Spinal cord (tissue), 9 donors: ENCODE measurements at regions not wholly inside any gene's neighbourhood (a gene's known extent, or its start where the extent isn't known, plus 50 kb on each side); places are given as distances from the start of the nearest gene placed in this dataset.

Experiments used
- DNase-seq, 6 donors: peaks; one replicate each; pipeline versions ENCODE4 v3.0.0 to v3.0.0-alpha.2; 2013 to 2015; ENCODE audit warnings: low spot score in 6 of 6, low read depth in 4 of 6
- H3K27ac ChIP-seq: one replicate; pipeline ENCODE4 v1.5.1; 2013; ENCODE audit warnings: low read depth, low read length, control low read depth
- H3K27me3 ChIP-seq: one replicate; pipeline ENCODE4 v1.6.1; 2013; ENCODE audit warnings: low read length; ENCODE audit not compliant: control insufficient read depth, insufficient read depth
- H3K36me3 ChIP-seq: one replicate; pipeline ENCODE4 v1.6.1; 2013; ENCODE audit warnings: low read length; ENCODE audit not compliant: control insufficient read depth, insufficient read depth
- H3K4me1 ChIP-seq: one replicate; pipeline ENCODE4 v1.6.1; 2013; ENCODE audit warnings: low read length; ENCODE audit not compliant: control insufficient read depth, insufficient read depth
- H3K4me3 ChIP-seq: one replicate; pipeline ENCODE4 v1.5.1; 2013; ENCODE audit warnings: low read depth, low read length, control low read depth
- H3K9me3 ChIP-seq: one replicate; pipeline ENCODE4 v1.6.1; 2013; ENCODE audit warnings: low read length; ENCODE audit not compliant: control insufficient read depth, insufficient read depth
- WGBS: methylation state at CpG from one replicate; pipeline ENCODE4 v1.1.5; 2013; ENCODE audit warnings: missing lambda C conversion rate; ENCODE audit not compliant: insufficient coverage; 5-methylcytosine and 5-hydroxymethylcytosine counted together
- donor health status: healthy.

DNA sequence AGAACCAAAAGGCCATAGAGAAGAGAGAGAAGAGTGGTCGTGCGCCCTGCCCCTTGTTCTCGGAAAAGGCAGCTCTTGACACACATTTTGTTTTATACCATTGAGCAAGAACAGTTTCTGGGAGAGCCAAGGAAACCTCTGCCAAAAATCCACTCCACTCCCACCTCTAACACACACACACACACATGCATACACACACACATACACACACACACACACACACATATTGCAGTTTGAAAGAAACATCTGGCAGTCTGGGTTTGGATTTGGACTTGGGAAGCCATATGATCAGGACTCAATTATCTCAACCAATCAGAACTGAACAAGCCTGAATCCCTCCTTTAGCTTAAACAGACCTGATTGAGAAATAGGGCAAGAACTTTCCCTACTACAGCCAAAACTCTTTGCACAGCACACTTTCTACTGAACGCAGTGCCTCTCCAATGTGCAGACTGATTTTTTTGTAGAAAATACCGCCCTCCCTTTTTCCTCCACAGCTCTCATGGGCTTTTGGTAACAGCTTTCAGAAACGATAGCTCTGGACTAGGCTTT is 484.0 kb upstream of the ZWINT start:
- H3K27ac ChIP-seq = no peak overlapping the region
- H3K4me1 ChIP-seq = no peaks in the 10 kb centered on the region
- H3K36me3 ChIP-seq = no peaks in the 10 kb centered on the region
- H3K4me3 ChIP-seq = no peak overlapping the region
- WGBS = 93% methylated on average over 3 of the region's 6 CpGs
- no peaks in the 10 kb centered on the region for H3K27me3 ChIP-seq
- no peaks in the 10 kb centered on the region for H3K9me3 ChIP-seq
- no peak for DNase-seq

DNA sequence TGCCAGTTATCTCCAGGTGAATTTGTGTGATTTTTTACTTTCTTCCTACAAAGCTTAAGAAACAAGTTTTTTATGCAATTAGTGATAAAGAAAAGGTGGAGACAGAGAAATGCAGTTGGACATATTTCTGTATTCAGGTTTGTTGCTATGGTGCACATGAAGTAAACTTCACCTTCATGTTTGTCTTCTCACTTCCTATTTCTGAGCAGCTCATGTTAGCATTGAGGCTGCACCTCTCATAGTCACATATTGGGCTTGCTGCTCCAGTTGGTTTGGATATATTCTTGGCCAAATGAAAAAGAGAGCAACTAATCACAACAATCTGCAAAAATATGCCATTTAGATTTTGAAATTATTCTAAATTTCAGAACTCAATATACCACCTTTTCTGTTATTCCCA is 475.6 kb upstream of the ZWINT start:
- DNase-seq = no peak
- Histone ChIP-seq H3K27ac (no peak overlapping the region), H3K27me3 (no peaks in the 10 kb centered on the region), H3K36me3 (no peaks in the 10 kb centered on the region), H3K4me1 (no peaks in the 10 kb centered on the region), H3K4me3 (no peak overlapping the region), H3K9me3 (no peaks in the 10 kb centered on the region)

DNA sequence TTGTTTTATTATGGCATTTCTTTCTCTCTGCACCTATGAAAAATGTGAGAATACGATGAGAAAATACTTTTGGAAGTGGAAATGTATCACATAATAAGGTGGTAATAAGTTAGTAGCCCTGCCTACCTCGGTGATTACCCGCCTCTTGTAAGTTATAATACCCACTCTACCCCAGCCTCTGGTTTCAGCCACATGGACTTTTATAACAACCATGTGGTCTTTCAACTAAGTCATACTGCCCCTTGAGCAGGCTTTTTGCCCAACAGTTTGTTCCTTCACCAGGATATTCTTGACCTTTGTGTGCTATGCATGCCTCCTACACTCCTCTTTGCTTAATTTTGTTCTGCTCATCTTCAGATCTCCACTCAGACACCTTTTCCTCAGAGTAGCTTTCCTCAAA is 470.6 kb upstream of the ZWINT start:
- Histone ChIP-seq H3K27me3 (no peaks in the 10 kb centered on the region), H3K27ac (no peak overlapping the region), H3K4me3 (no peak overlapping the region), H3K36me3 (no peaks in the 10 kb centered on the region), H3K9me3 (no peaks in the 10 kb centered on the region), H3K4me1 (no peaks in the 10 kb centered on the region)
- DNase-seq = no peak
- no CpG with 5 or more reads among the region's 3 CpGs for WGBS

DNA sequence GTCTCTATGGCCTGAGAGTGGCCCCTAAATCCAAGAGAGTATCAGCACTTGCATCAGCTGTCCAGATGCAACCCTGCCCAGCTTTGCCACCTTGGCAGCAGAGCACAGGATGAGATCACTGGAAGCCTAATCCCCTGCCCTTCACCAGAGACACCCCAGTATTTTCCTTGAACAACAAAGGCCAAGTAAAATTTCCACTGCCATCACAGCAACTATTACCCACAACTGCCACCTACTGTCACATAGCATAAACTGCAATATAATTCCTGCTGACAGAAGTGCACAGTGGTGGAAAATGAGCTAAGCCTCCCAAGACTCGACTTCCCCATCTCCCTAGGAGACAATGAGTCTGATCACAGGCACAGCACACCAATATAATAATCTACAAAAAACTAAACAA is 462.8 kb upstream of the ZWINT start:
- H3K4me3 ChIP-seq = no peak overlapping the region
- no peaks in the 10 kb centered on the region for H3K9me3 ChIP-seq
- no peaks in the 10 kb centered on the region for H3K4me1 ChIP-seq
- no peak overlapping the region for H3K27ac ChIP-seq
- no peaks in the 10 kb centered on the region for H3K27me3 ChIP-seq
- no CpG with 5 or more reads among the region's 1 CpG for WGBS
- DNase-seq = no peak
- no peaks in the 10 kb centered on the region for H3K36me3 ChIP-seq

DNA sequence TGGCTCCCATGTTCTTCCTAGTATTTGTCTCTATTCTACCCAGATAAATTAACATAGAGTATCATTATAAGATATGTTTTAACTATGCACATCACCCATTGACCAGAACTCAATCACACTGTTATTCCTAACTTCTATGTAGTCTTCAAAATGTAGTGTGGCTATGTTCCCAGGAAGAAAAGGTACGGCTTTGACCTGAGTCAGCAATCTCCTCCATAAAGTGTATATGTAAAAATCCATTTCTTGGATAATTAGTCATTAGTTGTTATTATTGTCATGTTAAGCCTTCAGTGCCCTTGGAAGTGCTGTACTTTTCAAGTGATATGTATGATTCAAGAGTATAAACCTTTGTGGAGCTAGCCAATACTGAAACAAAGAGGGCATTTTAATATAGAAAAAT is 444.0 kb upstream of the ZWINT start:
- WGBS = no CpG with 5 or more reads among the region's 1 CpG
- no peaks in the 10 kb centered on the region for H3K4me1 ChIP-seq
- H3K27me3 ChIP-seq = no peaks in the 10 kb centered on the region
- no peaks in the 10 kb centered on the region for H3K9me3 ChIP-seq
- no peak overlapping the region for H3K27ac ChIP-seq
- DNase-seq = no peak
- no peaks in the 10 kb centered on the region for H3K36me3 ChIP-seq
- no peak overlapping the region for H3K4me3 ChIP-seq

DNA sequence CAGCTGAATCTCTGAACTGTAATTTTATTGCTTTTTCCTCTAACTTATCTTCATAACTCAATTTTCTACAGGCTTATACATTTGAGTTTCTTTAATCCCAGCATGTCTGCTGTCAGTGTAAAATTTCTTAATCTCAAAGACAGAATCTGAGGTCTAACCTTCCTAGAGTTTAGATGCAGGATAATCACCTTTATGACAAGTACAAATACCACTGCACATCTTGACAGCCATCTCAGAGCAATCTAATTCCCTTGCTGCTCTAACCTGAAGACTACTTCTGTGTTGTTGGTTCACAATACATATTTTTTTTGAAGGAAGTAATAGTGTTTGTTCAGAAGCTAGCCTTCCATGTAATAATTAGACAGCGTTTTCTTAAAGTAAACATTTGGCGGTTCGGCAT is 424.2 kb upstream of the ZWINT start:
- WGBS = no CpG with 5 or more reads among the region's 3 CpGs

DNA sequence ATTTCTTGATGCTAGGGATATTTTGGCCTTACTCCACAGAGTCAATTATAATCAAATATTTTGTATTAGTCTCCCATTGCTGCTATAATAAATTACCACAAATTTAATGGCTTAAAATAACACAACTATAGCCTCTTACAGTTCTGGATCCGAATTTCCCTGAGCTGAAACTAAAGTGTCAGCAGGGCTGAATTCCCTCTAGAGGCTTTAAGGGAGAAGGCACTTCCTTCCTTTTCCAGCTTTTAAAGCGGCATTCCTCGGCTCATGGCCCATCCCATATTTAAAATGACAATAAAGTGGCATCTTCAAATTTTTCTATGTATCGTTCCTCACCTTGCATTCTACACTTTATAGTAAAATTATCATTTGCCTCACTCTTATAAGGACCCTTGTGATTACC is 421.4 kb upstream of the ZWINT start:
- Histone ChIP-seq H3K36me3 (no peaks in the 10 kb centered on the region), H3K4me1 (no peaks in the 10 kb centered on the region), H3K4me3 (no peak overlapping the region), H3K27ac (no peak overlapping the region), H3K27me3 (no peaks in the 10 kb centered on the region), H3K9me3 (no peaks in the 10 kb centered on the region)
- WGBS = 33% methylated on average over 1 of the region's 4 CpGs
- DNase-seq = peak in 1 of 6 donors; percentile 6

More for the DNA sequence above, 424.2 kb upstream of the ZWINT start:
- Histone ChIP-seq H3K4me3 (no peak overlapping the region), H3K27ac (no peak overlapping the region), H3K36me3 (no peaks in the 10 kb centered on the region), H3K9me3 (no peaks in the 10 kb centered on the region), H3K4me1 (no peaks in the 10 kb centered on the region), H3K27me3 (no peaks in the 10 kb centered on the region)
- no peak for DNase-seq

DNA sequence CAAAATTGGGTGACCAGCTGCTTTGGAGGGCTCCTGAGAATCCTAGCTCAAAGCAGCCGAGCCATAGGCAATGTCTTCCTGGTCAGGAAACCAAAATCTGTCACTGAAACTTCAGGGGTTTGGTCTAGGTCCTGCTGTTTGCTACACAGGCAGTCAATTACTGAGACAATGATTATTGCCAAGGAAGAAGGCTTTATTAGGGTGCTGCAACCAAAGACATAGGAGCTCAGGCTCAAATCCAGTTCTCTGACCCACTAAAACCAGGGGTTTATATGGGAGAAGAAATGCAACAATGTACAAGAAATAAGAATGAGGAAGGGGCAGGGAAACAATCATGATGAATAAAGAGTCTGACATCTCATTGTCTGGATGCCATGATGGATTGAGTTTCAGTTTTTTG is 410.3 kb upstream of the ZWINT start:
- Histone ChIP-seq H3K27me3 (no peaks in the 10 kb centered on the region), H3K4me3 (no peak overlapping the region), H3K9me3 (no peaks in the 10 kb centered on the region), H3K36me3 (no peaks in the 10 kb centered on the region), H3K4me1 (no peaks in the 10 kb centered on the region), H3K27ac (no peak overlapping the region)
- DNase-seq = no peak
- 83% methylated on average over 1 of the region's 1 CpG for WGBS

DNA sequence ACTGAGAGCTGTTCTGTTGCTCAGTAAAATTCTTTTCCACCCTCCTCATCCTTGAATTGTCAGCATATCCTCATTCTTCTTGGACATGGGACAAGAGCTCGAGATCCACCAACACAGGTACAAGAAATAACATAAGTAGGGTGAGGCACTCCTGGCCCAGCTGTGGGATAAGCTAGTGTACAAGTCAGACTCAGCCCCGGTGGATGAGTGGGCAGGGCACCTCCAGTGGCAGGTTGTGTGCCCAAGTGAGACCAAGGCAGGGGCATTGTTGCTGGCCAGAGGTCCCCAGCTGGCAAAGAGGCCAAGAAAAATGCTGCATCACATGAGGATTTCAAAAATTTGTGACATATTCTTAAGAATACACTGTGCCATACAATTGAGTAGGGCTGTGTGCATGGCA is 402.0 kb upstream of the ZWINT start:
- DNase-seq = no peak
- H3K27ac ChIP-seq = no peak overlapping the region
- H3K4me3 ChIP-seq = no peak overlapping the region
- H3K4me1 ChIP-seq = no peaks in the 10 kb centered on the region
- H3K27me3 ChIP-seq = no peaks in the 10 kb centered on the region
- 91% methylated on average over 1 of the region's 2 CpGs for WGBS
- H3K9me3 ChIP-seq = peaks cover 9% of the 10 kb centered on the region
- no peaks in the 10 kb centered on the region for H3K36me3 ChIP-seq

DNA sequence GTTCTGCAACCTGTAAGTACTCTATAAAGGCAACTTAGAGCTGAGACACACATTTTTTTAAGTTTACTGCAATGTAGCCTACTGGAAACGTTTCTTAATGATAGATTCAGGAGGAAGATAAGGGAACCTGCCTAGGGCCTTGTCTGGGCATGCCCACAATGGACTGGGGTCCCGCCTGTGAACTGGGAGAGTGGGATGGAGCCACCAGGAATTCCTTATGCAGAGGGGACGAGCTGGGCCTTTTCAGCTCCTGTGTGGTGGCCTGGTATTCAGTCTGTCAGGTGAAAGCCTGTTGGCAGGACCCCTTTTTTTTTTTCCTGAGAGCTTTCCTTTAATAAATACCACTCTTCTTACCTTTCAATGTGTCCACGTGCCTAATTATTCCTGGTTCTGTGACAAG is 384.4 kb upstream of the ZWINT start:
- 70% methylated on average over 3 of the region's 4 CpGs for WGBS
- Histone ChIP-seq H3K27me3 (no peaks in the 10 kb centered on the region), H3K4me3 (no peak overlapping the region), H3K27ac (no peak overlapping the region), H3K36me3 (no peaks in the 10 kb centered on the region), H3K4me1 (no peaks in the 10 kb centered on the region), H3K9me3 (no peaks in the 10 kb centered on the region)
- no peak for DNase-seq
